B cell (primary cell): ENCODE measurements at regions not wholly inside any gene's neighbourhood (a gene's known extent, or its start where the extent isn't known, plus 50 kb on each side); places are given as distances from the start of the nearest gene placed in this dataset.

Experiments used
- ATAC-seq: fragments of 200-7000 bp; cut with Tn5 transposase; one replicate; pipeline ENCODE4 v1.10.0; 2021; ENCODE audit warnings: low read depth, mild to moderate bottlenecking, moderate number of reproducible peaks, moderate library complexity
- CTCF ChIA-PET: fragments of 350-600 bp; sonication (Branson Sonifier 250); formaldehyde crosslinking; loops from one replicate; lab custom pipeline; 2021; ENCODE audit warnings: antibody characterized with exemption, inconsistent platforms; lab: Charles Lee
- POLR2A ChIA-PET: fragments of 350-600 bp; sonication (Branson Sonifier 250); formaldehyde crosslinking; loops from one replicate; lab custom pipeline; 2021; ENCODE audit warnings: antibody characterized with exemption; lab: Charles Lee
- DNase-seq: peaks from one replicate; pipeline ENCODE4 v3.0.0; 2013
- H2AFZ ChIP-seq: 2 replicates; pipeline ENCODE4 v1.6.1; 2012; ENCODE audit warnings: mild to moderate bottlenecking, low read depth, low read length; ENCODE audit not compliant: insufficient read depth, poor library complexity, severe bottlenecking
- H3K27ac ChIP-seq, 2 donors: 1 replicate in 1 of 2; 2 replicates in 1 of 2; pipeline ENCODE4 v1.5.1; 2012 to 2013; ENCODE audit warnings: low read length in 2 of 2, mild to moderate bottlenecking in 2 of 2, moderate library complexity in 1 of 2
- H3K27me3 ChIP-seq, 4 experiments: fragments of 200-600 bp in 1 of 4; sonication (generic) in 1 of 4; replicated peaks in 1 of 4; 1 replicate in 2 of 4; 2 replicates in 2 of 4; pipeline versions ENCODE4 v1.6.1 to v1.7.0; 2013 to 2016; ENCODE audit warnings: low read length in 3 of 4, mild to moderate bottlenecking in 2 of 4, mixed read lengths in 1 of 4, moderate library complexity in 1 of 4; ENCODE audit not compliant: insufficient read depth in 4 of 4, control insufficient read depth in 3 of 4; ENCODE audit errors: control extremely low read depth in 1 of 4
- H3K36me3 ChIP-seq, 2 experiments: replicated peaks in 1 of 2; 1 replicate in 1 of 2; 2 replicates in 1 of 2; pipeline versions ENCODE4 v1.6.1 to v1.7.1; 2013; ENCODE audit warnings: low read length in 1 of 2; ENCODE audit not compliant: insufficient read depth in 2 of 2, control insufficient read depth in 1 of 2; ENCODE audit errors: control extremely low read depth in 1 of 2, extremely low read depth in 1 of 2
- H3K4me1 ChIP-seq, 2 donors: fragments of 200-600 bp in 1 of 2; sonication (generic) in 1 of 2; 1 replicate in 1 of 2; 2 replicates in 1 of 2; pipeline versions ENCODE4 v1.5.1 to v1.6.1; 2013 to 2017; ENCODE audit warnings: low read length in 2 of 2; ENCODE audit not compliant: control insufficient read depth in 2 of 2, insufficient read depth in 2 of 2
- H3K4me2 ChIP-seq: replicated peaks from 2 replicates; pipeline ENCODE3; 2012; ENCODE audit warnings: mild to moderate bottlenecking, low read depth, low read length; ENCODE audit not compliant: poor library complexity, severe bottlenecking
- H3K4me3 ChIP-seq, 5 experiments: fragments of 200-600 bp in 1 of 5; sonication (generic) in 1 of 5; 1 replicate in 3 of 5; 2 replicates in 2 of 5; pipeline versions ENCODE4 v1.5.1 to v1.7.0; 2011 to 2016; ENCODE audit warnings: low read length in 4 of 5, mild to moderate bottlenecking in 4 of 5, low read depth in 2 of 5, control low read depth in 1 of 5, moderate library complexity in 1 of 5; ENCODE audit not compliant: insufficient read depth in 1 of 5; ENCODE audit errors: control extremely low read depth in 1 of 5, extremely low read depth in 1 of 5
- H3K79me2 ChIP-seq: fragments of 200-600 bp; sonication (generic); one replicate; pipeline ENCODE4 v1.6.0; 2016; ENCODE audit warnings: low read length; ENCODE audit not compliant: control insufficient read depth, insufficient read depth
- H3K9ac ChIP-seq: fragments of 200-600 bp; sonication (generic); 2 replicates; pipeline ENCODE4 v1.6.1; 2017; ENCODE audit warnings: mild to moderate bottlenecking, low read length, moderate library complexity
- H3K9me3 ChIP-seq, 3 donors: one replicate each; pipeline versions ENCODE4 v1.6.1 to v1.7.1; 2013; ENCODE audit warnings: low read length in 2 of 3; ENCODE audit not compliant: control insufficient read depth in 2 of 3, insufficient read depth in 1 of 3; ENCODE audit errors: control extremely low read depth in 1 of 3
- H4K20me1 ChIP-seq: 2 replicates; pipeline ENCODE4 v1.6.0; 2012; ENCODE audit warnings: mild to moderate bottlenecking, low read length; ENCODE audit not compliant: insufficient read depth, control insufficient read depth, poor library complexity, severe bottlenecking
- H3K27ac Mint-ChIP-seq: one replicate; pipeline ENCODE4 v1.8.0; 2021; ENCODE audit warnings: mixed read lengths
- H3K27me3 Mint-ChIP-seq: one replicate; pipeline ENCODE4 v1.8.0; 2021; ENCODE audit warnings: mixed read lengths
- H3K4me1 Mint-ChIP-seq: one replicate; pipeline ENCODE4 v1.8.0; 2021; ENCODE audit warnings: mixed read lengths
- H3K4me3 Mint-ChIP-seq: one replicate; pipeline ENCODE4 v1.8.0; 2021; ENCODE audit warnings: mixed read lengths
- H3K9me3 Mint-ChIP-seq: one replicate; pipeline ENCODE4 v1.8.0; 2022; ENCODE audit warnings: mixed read lengths; ENCODE audit not compliant: insufficient read depth
- EZH2 ChIP-seq: IDR thresholded peaks from 2 replicates; pipeline ENCODE4 v1.6.1; 2012; ENCODE audit warnings: borderline replicate concordance, low read depth, mild to moderate bottlenecking, moderate library complexity, low read length; ENCODE audit not compliant: insufficient read depth, poor library complexity, severe bottlenecking
- WGBS: methylation state at CpG from one replicate; pipeline ENCODE4 v1.1.5; 2013; ENCODE audit warnings: missing lambda C conversion rate; ENCODE audit not compliant: insufficient coverage; 5-methylcytosine and 5-hydroxymethylcytosine counted together
- intact Hi-C: fragments of 100-400 bp; cut with micrococcal nuclease; formaldehyde crosslinking; loops from one replicate; pipeline ENCODE4 v1.10.0; 2022
- TF ChIP-seq, protein P1 (sequence below): fragments of 200-600 bp; IDR thresholded peaks from one replicate; pipeline ENCODE4 v1.8.0; 2022; ENCODE audit warnings: antibody characterized with exemption, mild to moderate bottlenecking

DNA sequence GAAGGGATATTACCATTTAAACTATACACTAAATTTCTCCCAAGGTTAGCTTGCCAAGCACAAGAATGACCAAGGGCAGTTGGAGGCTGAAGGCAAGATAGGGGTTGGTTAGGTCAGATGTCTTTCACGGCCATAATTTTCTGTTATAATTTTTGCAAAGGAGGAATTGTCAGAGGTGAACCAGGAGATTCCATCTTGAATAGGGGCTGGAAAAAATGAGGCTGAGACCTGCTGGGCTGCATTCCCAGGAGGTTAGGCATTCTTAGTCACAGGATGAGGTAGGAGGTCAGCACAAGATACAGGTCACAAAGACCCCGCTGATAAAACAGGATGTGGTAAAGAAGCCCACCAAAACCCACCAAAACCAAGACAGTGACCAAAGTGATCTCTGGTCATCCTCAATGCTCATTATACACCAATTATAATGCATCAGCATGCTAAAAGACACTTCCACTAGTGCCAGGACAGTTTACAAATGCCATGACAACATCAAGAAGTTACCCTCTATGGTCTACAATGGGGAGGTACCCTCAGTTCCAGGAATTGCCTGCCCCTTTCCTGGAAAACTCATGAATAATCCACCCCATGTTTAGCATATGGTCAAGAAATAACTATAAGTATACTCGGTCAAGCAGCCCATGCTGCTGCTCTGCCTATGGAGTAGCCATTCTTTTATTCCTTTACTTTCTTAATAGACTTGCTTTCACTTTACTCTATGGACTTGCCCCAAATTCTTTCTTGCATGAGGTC is 371.8 kb upstream of the SULF2 start:
- Histone ChIP-seq H3K36me3 (no peaks in the 10 kb centered on the region), H2AFZ (no peak overlapping the region), H3K27ac (no peak overlapping the region), H3K9ac (no peak overlapping the region), H3K4me2 (no peak overlapping the region), H4K20me1 (no peaks in the 10 kb centered on the region), H3K4me1 (no peaks in the 10 kb centered on the region), H3K4me3 (no peak overlapping the region), H3K79me2 (no peaks in the 10 kb centered on the region), H3K27me3 (peaks cover 0 to 16% (median 0%) of the 10 kb centered on the region in 4 experiments), H3K9me3 (peaks cover 0 to 17% (median 9%) of the 10 kb centered on the region in 3 donors)
- ChIA-PET CTCF (no interaction called here), POLR2A (no interaction called here)
- Mint-ChIP-seq H3K27ac (no peak overlapping the region), H3K4me3 (no peak overlapping the region), H3K27me3 (peaks cover 37% of the 10 kb centered on the region), H3K4me1 (no peaks in the 10 kb centered on the region), H3K9me3 (peaks cover 10% of the 10 kb centered on the region)
- DNase-seq (no peak), ATAC-seq (no peak)
- intact Hi-C loops: no loop called here
- 76% methylated on average over 3 of the region's 3 CpGs for WGBS
- TF ChIP-seq, protein P1, sequence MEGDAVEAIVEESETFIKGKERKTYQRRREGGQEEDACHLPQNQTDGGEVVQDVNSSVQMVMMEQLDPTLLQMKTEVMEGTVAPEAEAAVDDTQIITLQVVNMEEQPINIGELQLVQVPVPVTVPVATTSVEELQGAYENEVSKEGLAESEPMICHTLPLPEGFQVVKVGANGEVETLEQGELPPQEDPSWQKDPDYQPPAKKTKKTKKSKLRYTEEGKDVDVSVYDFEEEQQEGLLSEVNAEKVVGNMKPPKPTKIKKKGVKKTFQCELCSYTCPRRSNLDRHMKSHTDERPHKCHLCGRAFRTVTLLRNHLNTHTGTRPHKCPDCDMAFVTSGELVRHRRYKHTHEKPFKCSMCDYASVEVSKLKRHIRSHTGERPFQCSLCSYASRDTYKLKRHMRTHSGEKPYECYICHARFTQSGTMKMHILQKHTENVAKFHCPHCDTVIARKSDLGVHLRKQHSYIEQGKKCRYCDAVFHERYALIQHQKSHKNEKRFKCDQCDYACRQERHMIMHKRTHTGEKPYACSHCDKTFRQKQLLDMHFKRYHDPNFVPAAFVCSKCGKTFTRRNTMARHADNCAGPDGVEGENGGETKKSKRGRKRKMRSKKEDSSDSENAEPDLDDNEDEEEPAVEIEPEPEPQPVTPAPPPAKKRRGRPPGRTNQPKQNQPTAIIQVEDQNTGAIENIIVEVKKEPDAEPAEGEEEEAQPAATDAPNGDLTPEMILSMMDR: no peak
- TF ChIP-seq EZH2: no peak

DNA sequence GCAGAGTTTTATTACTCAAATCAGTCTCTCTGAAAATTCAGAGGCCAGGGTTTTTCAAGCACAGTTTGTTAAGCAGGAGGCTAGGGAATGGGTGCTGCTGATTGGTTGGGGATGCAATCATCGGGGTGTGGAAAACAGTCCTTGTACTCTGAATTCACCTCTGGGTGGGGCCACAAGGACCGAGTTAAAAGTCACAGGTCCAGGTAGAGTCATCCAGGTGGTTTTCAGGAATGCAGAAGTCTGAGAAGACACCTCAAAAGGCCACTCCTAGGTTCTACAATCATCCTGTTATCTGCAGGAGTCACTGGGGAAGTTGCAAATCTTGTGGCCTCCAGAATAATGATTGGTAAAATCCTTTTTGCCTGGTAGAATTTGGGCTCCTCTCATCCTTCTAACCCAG is 371.2 kb upstream of the SULF2 start:
- Mint-ChIP-seq H3K4me1 (no peaks in the 10 kb centered on the region), H3K4me3 (no peak overlapping the region), H3K27me3 (peaks cover 37% of the 10 kb centered on the region), H3K9me3 (peaks cover 10% of the 10 kb centered on the region), H3K27ac (no peak overlapping the region)
- Histone ChIP-seq H3K36me3 (no peaks in the 10 kb centered on the region), H3K9me3 (peaks cover 0 to 17% (median 9%) of the 10 kb centered on the region in 3 donors), H3K27ac (no peak overlapping the region), H4K20me1 (no peaks in the 10 kb centered on the region), H3K4me1 (no peaks in the 10 kb centered on the region), H3K79me2 (no peaks in the 10 kb centered on the region), H3K4me2 (no peak overlapping the region), H3K27me3 (peaks cover 0 to 16% (median 0%) of the 10 kb centered on the region in 4 experiments), H3K4me3 (no peak overlapping the region), H2AFZ (no peak overlapping the region), H3K9ac (no peak overlapping the region)
- ChIA-PET CTCF (no interaction called here), POLR2A (no interaction called here)
- 100% methylated on average over 1 of the region's 2 CpGs for WGBS
- no peak for ATAC-seq
- intact Hi-C loops: no loop called here
- TF ChIP-seq, protein P1: no peak
- no peak for TF ChIP-seq EZH2
- DNase-seq: no peak
